Activated naive CD4-positive, alpha-beta T cell treated with anti-CD3 and anti-CD28 coated beads, Interleukin-2, amount 10 ng/mL, durations not matched to agents 7 days and 5 days (primary cell): ENCODE measurements at regions not wholly inside any gene's neighbourhood (a gene's known extent, or its start where the extent isn't known, plus 50 kb on each side); places are given as distances from the start of the nearest gene placed in this dataset.

ENCODE experiments used
- CTCF ChIA-PET: fragments of 350-600 bp; sonication (Branson Sonifier 250); formaldehyde crosslinking; loops from one replicate; lab custom pipeline; 2021; ENCODE audit warnings: antibody characterized with exemption; lab: Charles Lee
- DNase-seq: peaks from one replicate; pipeline ENCODE4 v3.0.0-alpha.2; 2020
- H3K27ac Mint-ChIP-seq: one replicate; pipeline ENCODE4 v1.8.0; 2021; ENCODE audit warnings: mild to moderate bottlenecking, moderate library complexity, mixed read lengths
- H3K27me3 Mint-ChIP-seq: one replicate; pipeline ENCODE4 v1.8.0; 2021; ENCODE audit warnings: mild to moderate bottlenecking, mixed read lengths
- H3K36me3 Mint-ChIP-seq: one replicate; pipeline ENCODE4 v1.8.0; 2021; ENCODE audit warnings: mixed read lengths
- H3K4me1 Mint-ChIP-seq: one replicate; pipeline ENCODE4 v1.8.0; 2021; ENCODE audit warnings: mixed read lengths
- H3K4me3 Mint-ChIP-seq: one replicate; pipeline ENCODE4 v1.8.0; 2021; ENCODE audit warnings: mild to moderate bottlenecking, moderate library complexity, mixed read lengths
- H3K9me3 Mint-ChIP-seq: one replicate; pipeline ENCODE4 v1.8.0; 2021; ENCODE audit warnings: mixed read lengths

- H3K9me3 Mint-ChIP-seq, result no peaks in the 10 kb centered on the region
- CTCF ChIA-PET, result no interaction called here
- H3K4me3 Mint-ChIP-seq, result no peak overlapping the region
Observed at GRCh38 chr7:94241402-94241925, 153.2 kb upstream of the COL1A2 start.

GRCh38 chr7:94243066-94243711 is 151.5 kb upstream of the COL1A2 start:
- no peaks in the 10 kb centered on the region for H3K36me3 Mint-ChIP-seq
- H3K4me3 Mint-ChIP-seq, result no peak overlapping the region
- no peaks in the 10 kb centered on the region for H3K27me3 Mint-ChIP-seq
- CTCF ChIA-PET, result no interaction called here
- H3K27ac Mint-ChIP-seq, result no peak overlapping the region
- H3K9me3 Mint-ChIP-seq, result no peaks in the 10 kb centered on the region
- no peaks in the 10 kb centered on the region for H3K4me1 Mint-ChIP-seq
- DNase-seq, result no peak

More at GRCh38 chr7:94241402-94241925, 153.2 kb upstream of the COL1A2 start:
- no peaks in the 10 kb centered on the region for H3K36me3 Mint-ChIP-seq
- no peak overlapping the region for H3K27ac Mint-ChIP-seq
- DNase-seq, result no peak
- H3K4me1 Mint-ChIP-seq, result no peaks in the 10 kb centered on the region
- H3K27me3 Mint-ChIP-seq, result no peaks in the 10 kb centered on the region

- H3K4me1 Mint-ChIP-seq, result no peaks in the 10 kb centered on the region
- no peak overlapping the region for H3K27ac Mint-ChIP-seq
- H3K36me3 Mint-ChIP-seq, result no peaks in the 10 kb centered on the region
- no peaks in the 10 kb centered on the region for H3K9me3 Mint-ChIP-seq
- DNase-seq, result no peak
- H3K4me3 Mint-ChIP-seq, result no peak overlapping the region
- no peaks in the 10 kb centered on the region for H3K27me3 Mint-ChIP-seq
- CTCF ChIA-PET, result no interaction called here
Observed at GRCh38 chr7:94244760-94245159, 149.9 kb upstream of the COL1A2 start.

- no peaks in the 10 kb centered on the region for H3K9me3 Mint-ChIP-seq
- H3K36me3 Mint-ChIP-seq, result no peaks in the 10 kb centered on the region
- H3K27me3 Mint-ChIP-seq, result no peaks in the 10 kb centered on the region
- no peaks in the 10 kb centered on the region for H3K4me1 Mint-ChIP-seq
- no peak for DNase-seq
- CTCF ChIA-PET, result no interaction called here
- H3K27ac Mint-ChIP-seq, result no peak overlapping the region
- no peak overlapping the region for H3K4me3 Mint-ChIP-seq
Observed at GRCh38 chr7:94245500-94245899, 149.2 kb upstream of the COL1A2 start.

- no peak for DNase-seq
- CTCF ChIA-PET, result no interaction called here
- Mint-ChIP-seq H3K4me1 (no peaks in the 10 kb centered on the region), H3K27me3 (no peaks in the 10 kb centered on the region), H3K27ac (no peak overlapping the region), H3K9me3 (no peaks in the 10 kb centered on the region), H3K36me3 (no peaks in the 10 kb centered on the region), H3K4me3 (no peak overlapping the region)
Observed at GRCh38 chr7:94247970-94248369, 146.7 kb upstream of the COL1A2 start.

GRCh38 chr7:94249631-94250030 is 145.1 kb upstream of the COL1A2 start:
- Mint-ChIP-seq H3K4me3 (no peak overlapping the region), H3K4me1 (no peaks in the 10 kb centered on the region), H3K9me3 (no peaks in the 10 kb centered on the region), H3K27ac (no peak overlapping the region), H3K27me3 (no peaks in the 10 kb centered on the region), H3K36me3 (no peaks in the 10 kb centered on the region)
- CTCF ChIA-PET, result no interaction called here
- no peak for DNase-seq

GRCh38 chr7:94250124-94250523 is 144.6 kb upstream of the COL1A2 start:
- Mint-ChIP-seq H3K4me3 (no peak overlapping the region), H3K36me3 (no peaks in the 10 kb centered on the region), H3K27ac (no peak overlapping the region), H3K27me3 (no peaks in the 10 kb centered on the region), H3K9me3 (no peaks in the 10 kb centered on the region), H3K4me1 (no peaks in the 10 kb centered on the region)
- CTCF ChIA-PET, result no interaction called here
- DNase-seq, result no peak

- Mint-ChIP-seq H3K4me3 (no peak overlapping the region), H3K36me3 (no peaks in the 10 kb centered on the region), H3K9me3 (no peaks in the 10 kb centered on the region), H3K27ac (no peak overlapping the region), H3K4me1 (no peaks in the 10 kb centered on the region), H3K27me3 (no peaks in the 10 kb centered on the region)
- no peak for DNase-seq
- CTCF ChIA-PET, result no interaction called here
Observed at GRCh38 chr7:94250987-94251386, 143.7 kb upstream of the COL1A2 start.

GRCh38 chr7:94252124-94252523 is 142.6 kb upstream of the COL1A2 start:
- CTCF ChIA-PET, result no interaction called here
- Mint-ChIP-seq H3K27me3 (no peaks in the 10 kb centered on the region), H3K9me3 (no peaks in the 10 kb centered on the region), H3K4me1 (no peaks in the 10 kb centered on the region), H3K27ac (no peak overlapping the region), H3K36me3 (no peaks in the 10 kb centered on the region), H3K4me3 (no peak overlapping the region)
- no peak for DNase-seq

- Mint-ChIP-seq H3K27me3 (no peaks in the 10 kb centered on the region), H3K4me3 (no peak overlapping the region), H3K4me1 (no peaks in the 10 kb centered on the region), H3K36me3 (no peaks in the 10 kb centered on the region), H3K9me3 (no peaks in the 10 kb centered on the region), H3K27ac (no peak overlapping the region)
- CTCF ChIA-PET, result no interaction called here
- no peak for DNase-seq
Observed at GRCh38 chr7:94252971-94253370, 141.7 kb upstream of the COL1A2 start.

GRCh38 chr7:94253686-94254085 is 141.0 kb upstream of the COL1A2 start:
- H3K36me3 Mint-ChIP-seq, result no peaks in the 10 kb centered on the region
- H3K27me3 Mint-ChIP-seq, result no peaks in the 10 kb centered on the region
- CTCF ChIA-PET, result no interaction called here
- no peaks in the 10 kb centered on the region for H3K4me1 Mint-ChIP-seq
- DNase-seq, result no peak
- H3K27ac Mint-ChIP-seq, result no peak overlapping the region
- no peak overlapping the region for H3K4me3 Mint-ChIP-seq
- H3K9me3 Mint-ChIP-seq, result no peaks in the 10 kb centered on the region

GRCh38 chr7:94258418-94259300 is 136.0 kb upstream of the COL1A2 start:
- no peak overlapping the region for H3K4me3 Mint-ChIP-seq
- H3K4me1 Mint-ChIP-seq, result no peaks in the 10 kb centered on the region
- no peak for DNase-seq
- no peaks in the 10 kb centered on the region for H3K36me3 Mint-ChIP-seq
- no peak overlapping the region for H3K27ac Mint-ChIP-seq
- no peaks in the 10 kb centered on the region for H3K9me3 Mint-ChIP-seq
- H3K27me3 Mint-ChIP-seq, result peaks cover 4% of the 10 kb centered on the region
- CTCF ChIA-PET, result no interaction called here

- H3K9me3 Mint-ChIP-seq, result no peaks in the 10 kb centered on the region
- CTCF ChIA-PET, result no interaction called here
- DNase-seq, result no peak
- no peak overlapping the region for H3K27ac Mint-ChIP-seq
- peaks cover 4% of the 10 kb centered on the region for H3K27me3 Mint-ChIP-seq
- no peaks in the 10 kb centered on the region for H3K36me3 Mint-ChIP-seq
- no peak overlapping the region for H3K4me3 Mint-ChIP-seq
- no peaks in the 10 kb centered on the region for H3K4me1 Mint-ChIP-seq
Observed at GRCh38 chr7:94261067-94261466, 133.6 kb upstream of the COL1A2 start.

- Mint-ChIP-seq H3K4me1 (no peaks in the 10 kb centered on the region), H3K4me3 (no peak overlapping the region), H3K9me3 (no peaks in the 10 kb centered on the region), H3K27me3 (peaks cover 4% of the 10 kb centered on the region), H3K36me3 (no peaks in the 10 kb centered on the region), H3K27ac (no peak overlapping the region)
- DNase-seq, result no peak
- CTCF ChIA-PET, result no interaction called here
Observed at GRCh38 chr7:94264756-94265155, 129.9 kb upstream of the COL1A2 start.

- DNase-seq, result no peak
- no peak overlapping the region for H3K4me3 Mint-ChIP-seq
- no peaks in the 10 kb centered on the region for H3K36me3 Mint-ChIP-seq
- H3K27me3 Mint-ChIP-seq, result peaks cover 4% of the 10 kb centered on the region
- no peak overlapping the region for H3K27ac Mint-ChIP-seq
- no peaks in the 10 kb centered on the region for H3K4me1 Mint-ChIP-seq
- no peaks in the 10 kb centered on the region for H3K9me3 Mint-ChIP-seq
- CTCF ChIA-PET, result no interaction called here
Observed at GRCh38 chr7:94265456-94265855, 129.2 kb upstream of the COL1A2 start.
